Keratinocyte (primary cell): ENCODE measurements at regions not wholly inside any gene's neighbourhood (a gene's known extent, or its start where the extent isn't known, plus 50 kb on each side); places are given as distances from the start of the nearest gene placed in this dataset.

Experiments
- DNase-seq: peaks from one replicate; pipeline ENCODE4 v3.0.0-alpha.2; 2011; ENCODE audit warnings: low read depth, missing footprints, low spot score
- FAIRE-seq: peaks from 2 replicates; lab custom pipeline; 2011; peaks lifted over from hg19 to GRCh38; lab: Jason Lieb, UNC
- H2AFZ ChIP-seq: 2 replicates; pipeline ENCODE4 v1.6.0; 2012; ENCODE audit warnings: low read length, control low read depth, inconsistent platforms; ENCODE audit not compliant: control insufficient read depth
- H3K27ac ChIP-seq: 2 replicates; pipeline ENCODE4 v1.5.1; 2011; ENCODE audit warnings: low read length; ENCODE audit not compliant: control insufficient read depth, insufficient read depth
- H3K27me3 ChIP-seq: 3 replicates; pipeline ENCODE4 v1.6.0; 2011; ENCODE audit warnings: low read length; ENCODE audit not compliant: control insufficient read depth, insufficient read depth; ENCODE audit errors: extremely low read depth
- H3K36me3 ChIP-seq, 2 experiments: 2 replicates in 1 of 2; 3 replicates in 1 of 2; pipeline ENCODE4 v1.5.1; 2011; ENCODE audit warnings: low read length in 2 of 2, mild to moderate bottlenecking in 1 of 2; ENCODE audit not compliant: control insufficient read depth in 2 of 2, insufficient read depth in 2 of 2; ENCODE audit errors: extremely low read depth in 1 of 2
- H3K4me1 ChIP-seq: 3 replicates; pipeline ENCODE4 v1.5.1; 2011; ENCODE audit warnings: low read length; ENCODE audit not compliant: control insufficient read depth, insufficient read depth; ENCODE audit errors: extremely low read depth
- H3K4me2 ChIP-seq: 3 replicates; pipeline ENCODE4 v1.6.0; 2011; ENCODE audit warnings: low read depth, low read length; ENCODE audit not compliant: control insufficient read depth, insufficient read depth; ENCODE audit errors: extremely low read depth
- H3K4me3 ChIP-seq, 3 experiments: fragments of 200-600 bp in 1 of 3; sonication (generic) in 1 of 3; 2 replicates in 2 of 3; 3 replicates in 1 of 3; pipeline ENCODE4 v1.5.1; 2011 to 2016; ENCODE audit warnings: low read length in 3 of 3, mild to moderate bottlenecking in 3 of 3, control low read depth in 2 of 3, inconsistent platforms in 1 of 3, low read depth in 1 of 3, mixed read lengths in 1 of 3, mixed run types in 1 of 3, moderate library complexity in 1 of 3; ENCODE audit not compliant: control insufficient read depth in 2 of 3, insufficient read depth in 2 of 3; ENCODE audit errors: extremely low read depth in 1 of 3
- H3K79me2 ChIP-seq: 2 replicates; pipeline ENCODE4 v1.6.0; 2012; ENCODE audit warnings: low read length; ENCODE audit not compliant: control insufficient read depth, insufficient read depth
- H3K9ac ChIP-seq: 3 replicates; pipeline ENCODE4 v1.6.0; 2011; ENCODE audit warnings: low read length; ENCODE audit not compliant: control insufficient read depth, insufficient read depth; ENCODE audit errors: extremely low read depth
- H3K9me1 ChIP-seq: 3 replicates; pipeline ENCODE4 v1.6.0; 2011; ENCODE audit warnings: low read length; ENCODE audit not compliant: control insufficient read depth, insufficient read depth; ENCODE audit errors: extremely low read depth
- H3K9me3 ChIP-seq: 2 replicates; pipeline ENCODE4 v1.5.1; 2012; ENCODE audit warnings: low read depth, low read length; ENCODE audit not compliant: control insufficient read depth
- H4K20me1 ChIP-seq: 3 replicates; pipeline ENCODE4 v1.6.0; 2011; ENCODE audit warnings: low read length; ENCODE audit not compliant: control insufficient read depth, insufficient read depth; ENCODE audit errors: extremely low read depth
- EZH2 ChIP-seq: IDR thresholded peaks from one replicate; pipeline ENCODE4 v1.6.1; 2012; ENCODE audit warnings: inconsistent platforms, mild to moderate bottlenecking, low read length, moderate library complexity
- dilution Hi-C: fragments of 300-500 bp; cut with MboI; formaldehyde crosslinking; loops from one replicate; pipeline ENCODE4 v1.7.0; 2020; ENCODE audit warnings: low sequenced_read_pairs; ENCODE audit not compliant: extremely low pct_ligation_motif_present
- TF ChIP-seq, protein P1 (sequence below), 3 experiments: IDR thresholded peaks in 1 of 3; conservative IDR thresholded peaks in 1 of 3; optimal IDR thresholded peaks in 1 of 3; 2 replicates in 2 of 3; 3 replicates in 1 of 3; pipeline versions ENCODE3 to v1.5.1; 2011; ENCODE audit warnings: low read length in 3 of 3, mild to moderate bottlenecking in 3 of 3, moderate library complexity in 2 of 3, control low read depth in 1 of 3, inconsistent platforms in 1 of 3; ENCODE audit not compliant: insufficient read depth in 2 of 3; ENCODE audit errors: extremely low read depth in 1 of 3

DNA sequence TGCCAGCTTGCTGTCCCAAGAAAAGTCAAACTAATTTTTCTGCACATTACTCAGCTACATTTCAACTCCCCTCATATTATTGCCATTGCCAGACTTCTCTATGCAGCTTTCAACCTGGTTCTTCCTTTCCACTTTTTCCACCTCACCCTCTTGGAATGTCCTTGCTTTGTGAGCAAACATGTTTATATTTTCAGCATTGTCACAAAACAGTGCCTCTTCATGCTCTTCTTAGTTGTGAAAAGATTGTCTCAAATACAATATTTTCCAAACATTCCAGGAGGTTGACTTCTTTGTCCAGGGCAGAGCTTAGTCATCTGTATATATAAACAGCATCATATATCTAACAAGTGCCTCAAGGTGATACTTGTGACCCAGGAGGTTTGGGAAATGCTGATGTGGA, 803.3 kb upstream of the CELF4 start:
- FAIRE-seq: no peak
- no peaks in the 10 kb centered on the region for H3K9me1 ChIP-seq
- no peak overlapping the region for H3K4me2 ChIP-seq
- no peaks in the 10 kb centered on the region for H4K20me1 ChIP-seq
- H3K36me3 ChIP-seq: no peaks in the 10 kb centered on the region
- TF ChIP-seq, protein P1, sequence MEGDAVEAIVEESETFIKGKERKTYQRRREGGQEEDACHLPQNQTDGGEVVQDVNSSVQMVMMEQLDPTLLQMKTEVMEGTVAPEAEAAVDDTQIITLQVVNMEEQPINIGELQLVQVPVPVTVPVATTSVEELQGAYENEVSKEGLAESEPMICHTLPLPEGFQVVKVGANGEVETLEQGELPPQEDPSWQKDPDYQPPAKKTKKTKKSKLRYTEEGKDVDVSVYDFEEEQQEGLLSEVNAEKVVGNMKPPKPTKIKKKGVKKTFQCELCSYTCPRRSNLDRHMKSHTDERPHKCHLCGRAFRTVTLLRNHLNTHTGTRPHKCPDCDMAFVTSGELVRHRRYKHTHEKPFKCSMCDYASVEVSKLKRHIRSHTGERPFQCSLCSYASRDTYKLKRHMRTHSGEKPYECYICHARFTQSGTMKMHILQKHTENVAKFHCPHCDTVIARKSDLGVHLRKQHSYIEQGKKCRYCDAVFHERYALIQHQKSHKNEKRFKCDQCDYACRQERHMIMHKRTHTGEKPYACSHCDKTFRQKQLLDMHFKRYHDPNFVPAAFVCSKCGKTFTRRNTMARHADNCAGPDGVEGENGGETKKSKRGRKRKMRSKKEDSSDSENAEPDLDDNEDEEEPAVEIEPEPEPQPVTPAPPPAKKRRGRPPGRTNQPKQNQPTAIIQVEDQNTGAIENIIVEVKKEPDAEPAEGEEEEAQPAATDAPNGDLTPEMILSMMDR (optimal IDR thresholded peaks at IDR 0.05 in 1 of 3, IDR thresholded peaks at IDR 0.05 in 1 of 3, conservative IDR thresholded peaks at IDR 0.05 in 1 of 3; ENCODE audit: extremely low read depth in 1 of 3, insufficient read depth in 2 of 3, low read length in 3 of 3): no peak
- TF ChIP-seq EZH2: no peak
- H3K4me3 ChIP-seq: no peak overlapping the region
- dilution Hi-C loops: no loop called here
- no peaks in the 10 kb centered on the region for H3K27me3 ChIP-seq
- H3K4me1 ChIP-seq: peaks cover 4% of the 10 kb centered on the region
- no peak overlapping the region for H3K27ac ChIP-seq
- DNase-seq: peak; percentile 21
- H3K9ac ChIP-seq: no peak overlapping the region
- H3K9me3 ChIP-seq: no peaks in the 10 kb centered on the region
- no peaks in the 10 kb centered on the region for H3K79me2 ChIP-seq
- H2AFZ ChIP-seq: no peak overlapping the region

DNA sequence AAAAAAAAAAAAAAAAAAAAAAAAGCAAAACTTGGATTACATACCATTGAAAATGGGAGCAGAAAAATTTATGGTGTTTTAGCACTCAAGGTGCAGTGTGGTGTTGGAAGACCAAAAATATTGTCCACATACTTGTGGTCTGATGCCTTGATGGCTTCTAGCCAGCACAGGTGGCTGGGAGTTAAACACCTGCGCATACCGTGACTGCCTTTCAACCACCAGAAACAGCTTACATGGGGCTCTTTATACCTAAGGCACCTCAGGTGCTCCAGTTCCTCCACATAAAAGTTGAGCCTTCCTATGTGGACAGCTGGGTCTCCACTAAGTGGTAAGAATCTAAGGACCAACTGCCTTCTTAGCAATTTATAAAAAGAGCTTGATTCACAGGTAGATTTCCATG, 802.6 kb upstream of the CELF4 start:
- no peak overlapping the region for H2AFZ ChIP-seq
- dilution Hi-C loops: no loop called here
- H3K79me2 ChIP-seq: no peaks in the 10 kb centered on the region
- H4K20me1 ChIP-seq: no peaks in the 10 kb centered on the region
- no peaks in the 10 kb centered on the region for H3K36me3 ChIP-seq
- no peak overlapping the region for H3K27ac ChIP-seq
- FAIRE-seq (peak; percentile 68), DNase-seq (peak; percentile 25)
- peaks cover 4% of the 10 kb centered on the region for H3K4me1 ChIP-seq
- H3K9ac ChIP-seq: no peak overlapping the region
- no peaks in the 10 kb centered on the region for H3K9me3 ChIP-seq
- no peak overlapping the region for H3K4me3 ChIP-seq
- no peaks in the 10 kb centered on the region for H3K27me3 ChIP-seq
- TF ChIP-seq, protein P1 (optimal IDR thresholded peaks at IDR 0.05 in 1 of 3, IDR thresholded peaks at IDR 0.05 in 1 of 3, conservative IDR thresholded peaks at IDR 0.05 in 1 of 3; ENCODE audit: extremely low read depth in 1 of 3, insufficient read depth in 2 of 3, low read length in 3 of 3): no peak
- TF ChIP-seq EZH2: no peak
- H3K4me2 ChIP-seq: no peak overlapping the region
- no peaks in the 10 kb centered on the region for H3K9me1 ChIP-seq
